ENCODE measurements at regions not wholly inside any gene's neighbourhood (a gene's known extent, or its start where the extent isn't known, plus 50 kb on each side); places are given as distances from the start of the nearest gene placed in this dataset.
"Not testable (repeated sequence)": the region's sequence is repeated elsewhere in the genome, so short reads cannot be mapped to it uniquely, and the experiment has no call there.

GRCh38 chr12:102344691-102345090, 135.7 kb downstream of the IGF1 start:
- no peak for DNase-seq (ENCODE audit: low read depth)

- peak; percentile 3 for DNase-seq (ENCODE audit: low read depth)
Observed at GRCh38 chr12:102343361-102344121, 136.8 kb downstream of the IGF1 start.

GRCh38 chr12:102342281-102343006, 137.9 kb downstream of the IGF1 start:
- no peak for DNase-seq (ENCODE audit: low read depth)

- DNase-seq (ENCODE audit: low read depth), result no peak
Observed at GRCh38 chr12:102334765-102335164, 137.1 kb upstream of the PMCH start.

- DNase-seq (ENCODE audit: low read depth), result no peak
Observed at GRCh38 chr12:102331419-102331818, 133.8 kb upstream of the PMCH start.

GRCh38 chr12:102329883-102330282, 132.2 kb upstream of the PMCH start:
- no peak for DNase-seq (ENCODE audit: low read depth)

- no peak for DNase-seq (ENCODE audit: low read depth)
Observed at GRCh38 chr12:102326982-102327381, 129.3 kb upstream of the PMCH start.

GRCh38 chr12:102325108-102325507, 127.5 kb upstream of the PMCH start:
- not testable (repeated sequence) for DNase-seq (ENCODE audit: low read depth)

- no peak for DNase-seq (ENCODE audit: low read depth)
Observed at GRCh38 chr12:102323799-102324198, 126.2 kb upstream of the PMCH start.

GRCh38 chr12:102322254-102322653, 124.6 kb upstream of the PMCH start:
- DNase-seq (ENCODE audit: low read depth), result no peak

GRCh38 chr12:102321305-102322082, 123.9 kb upstream of the PMCH start:
- no peak for DNase-seq (ENCODE audit: low read depth)

GRCh38 chr12:102317155-102317554, 119.5 kb upstream of the PMCH start:
- DNase-seq (ENCODE audit: low read depth), result no peak

GRCh38 chr12:102316723-102317122, 119.1 kb upstream of the PMCH start:
- no peak for DNase-seq (ENCODE audit: low read depth)

- DNase-seq (ENCODE audit: low read depth), result no peak
Observed at GRCh38 chr12:102314821-102315220, 117.2 kb upstream of the PMCH start.

GRCh38 chr12:102313116-102313971, 115.7 kb upstream of the PMCH start:
- DNase-seq (ENCODE audit: low read depth), result not testable (repeated sequence)

- no peak for DNase-seq (ENCODE audit: low read depth)
Observed at GRCh38 chr12:102305486-102305885, 107.9 kb upstream of the PMCH start.

- not testable (repeated sequence) for DNase-seq (ENCODE audit: low read depth)
Observed at GRCh38 chr12:102304667-102305066, 107.0 kb upstream of the PMCH start.

GRCh38 chr12:102302553-102302952, 104.9 kb upstream of the PMCH start:
- no peak for DNase-seq (ENCODE audit: low read depth)

GRCh38 chr12:102301547-102301946, 103.9 kb upstream of the PMCH start:
- no peak for DNase-seq (ENCODE audit: low read depth)

- DNase-seq (ENCODE audit: low read depth), result peak; percentile 46
Observed at GRCh38 chr12:102300824-102301461, 103.3 kb upstream of the PMCH start.

GRCh38 chr12:102299731-102300130, 102.1 kb upstream of the PMCH start:
- no peak for DNase-seq (ENCODE audit: low read depth)
